Bone marrow (tissue), 2 donors: ENCODE measurements at regions not wholly inside any gene's neighbourhood (a gene's known extent, or its start where the extent isn't known, plus 50 kb on each side); places are given as distances from the start of the nearest gene placed in this dataset.

Experiments used
- DNase-seq, 2 donors: peaks; one replicate each; lab custom pipeline; 2025; lab: John Stamatoyannopoulos, UW

- no peak for DNase-seq
Measured at GRCh38 chr20:48300529-48300928, 515.2 kb upstream of the SULF2 start.

GRCh38 chr20:48298851-48299484 is 513.7 kb upstream of the SULF2 start:
- DNase-seq: peak in 1 of 2 donors; percentile 27

GRCh38 chr20:48298433-48298832 is 513.2 kb upstream of the SULF2 start:
- no peak for DNase-seq

- no peak for DNase-seq
Measured at GRCh38 chr20:48295966-48296421, 510.7 kb upstream of the SULF2 start.

GRCh38 chr20:48295445-48295903 is 510.2 kb upstream of the SULF2 start:
- no peak for DNase-seq

GRCh38 chr20:48294942-48295341 is 509.7 kb upstream of the SULF2 start:
- no peak for DNase-seq

GRCh38 chr20:48294196-48294595 is 508.9 kb upstream of the SULF2 start:
- no peak for DNase-seq

GRCh38 chr20:48293671-48294070 is 508.4 kb upstream of the SULF2 start:
- no peak for DNase-seq

GRCh38 chr20:48292806-48293205 is 507.5 kb upstream of the SULF2 start:
- no peak for DNase-seq

GRCh38 chr20:48291896-48292295 is 506.6 kb upstream of the SULF2 start:
- DNase-seq: no peak

GRCh38 chr20:48288930-48289507 is 503.7 kb upstream of the SULF2 start:
- no peak for DNase-seq

- DNase-seq: no peak
Measured at GRCh38 chr20:48287552-48288170, 502.4 kb upstream of the SULF2 start.

GRCh38 chr20:48287021-48287494 is 501.8 kb upstream of the SULF2 start:
- DNase-seq: no peak

GRCh38 chr20:48286601-48287000 is 501.3 kb upstream of the SULF2 start:
- DNase-seq: no peak

GRCh38 chr20:48285656-48286055 is 500.4 kb upstream of the SULF2 start:
- DNase-seq: no peak

- DNase-seq: no peak
Measured at GRCh38 chr20:48284837-48285236, 499.6 kb upstream of the SULF2 start.

GRCh38 chr20:48284315-48284714 is 499.0 kb upstream of the SULF2 start:
- no peak for DNase-seq

GRCh38 chr20:48283470-48284110 is 498.3 kb upstream of the SULF2 start:
- DNase-seq: no peak

- DNase-seq: no peak
Measured at GRCh38 chr20:48282591-48283228, 497.4 kb upstream of the SULF2 start.

- DNase-seq: no peak
Measured at GRCh38 chr20:48281501-48281900, 496.2 kb upstream of the SULF2 start.

GRCh38 chr20:48278961-48279481 is 493.7 kb upstream of the SULF2 start:
- DNase-seq: peak in 1 of 2 donors; percentile 36

- no peak for DNase-seq
Measured at GRCh38 chr20:48277266-48277665, 492.0 kb upstream of the SULF2 start.
